ENCODE measurements at regions not wholly inside any gene's neighbourhood (a gene's known extent, or its start where the extent isn't known, plus 50 kb on each side); places are given as distances from the start of the nearest gene placed in this dataset.

DNA sequence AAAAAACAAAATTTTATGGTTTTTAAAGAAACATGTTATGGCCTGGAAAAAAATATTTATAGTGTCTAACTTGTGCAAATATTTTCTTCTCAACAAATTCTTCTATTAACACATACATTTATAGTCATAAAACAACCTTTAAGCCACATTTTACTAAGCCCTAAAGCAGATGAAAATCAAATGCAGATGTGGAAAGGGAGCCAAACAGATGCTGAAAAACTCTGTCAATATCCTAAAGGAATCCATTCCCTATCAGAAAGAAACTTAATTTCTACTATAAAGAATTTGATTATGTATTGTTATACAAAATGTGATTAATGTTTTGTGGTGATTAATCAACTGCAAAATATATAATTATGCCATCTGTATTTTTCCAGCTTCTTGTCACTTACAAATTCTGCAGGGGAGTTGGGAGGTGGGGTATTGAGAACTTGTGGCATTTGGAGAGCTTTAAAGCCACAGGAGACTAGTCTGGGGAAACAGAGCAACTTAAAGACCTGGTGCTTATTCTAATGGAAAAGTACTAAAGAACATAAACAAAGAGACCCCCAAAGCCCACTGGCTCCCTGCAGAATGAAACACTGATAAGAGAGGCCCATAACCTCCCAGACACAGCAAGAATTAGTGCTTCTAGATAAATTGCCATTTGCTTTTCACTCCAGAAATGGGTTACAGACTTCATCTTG lies 1721.0 kb upstream of the PIK3C3 start:
- TF ChIP-seq CTCF (IDR thresholded peaks at IDR 0.05) (no peak), POLR2AphosphoS5 (IDR thresholded peaks at IDR 0.05) (no peak)

All from sigmoid colon (tissue), 4 donors.